H9 (cell line): ENCODE measurements at regions not wholly inside any gene's neighbourhood (a gene's known extent, or its start where the extent isn't known, plus 50 kb on each side); places are given as distances from the start of the nearest gene placed in this dataset.

Experiments
- DNase-seq: peaks from one replicate; pipeline ENCODE4 v3.0.0-alpha.2; 2017
- H2AFZ ChIP-seq: one replicate; pipeline ENCODE4 v1.6.1; 2013; ENCODE audit warnings: mild to moderate bottlenecking, low read length, control low read depth, moderate library complexity
- H2AK5ac ChIP-seq: 2 replicates; pipeline ENCODE4 v1.6.1; 2013; ENCODE audit warnings: low read length, control low read depth, mixed read lengths; ENCODE audit not compliant: insufficient read length
- H2BK120ac ChIP-seq: one replicate; pipeline ENCODE4 v1.6.1; 2013; ENCODE audit warnings: low read depth, mild to moderate bottlenecking, low read length, control low read depth, inconsistent platforms; ENCODE audit not compliant: poor library complexity, severe bottlenecking
- H2BK12ac ChIP-seq: 2 replicates; pipeline ENCODE4 v1.6.1; 2013; ENCODE audit warnings: low read length, control low read depth, mixed read lengths, low read depth; ENCODE audit not compliant: insufficient read length
- H2BK15ac ChIP-seq: 2 replicates; pipeline ENCODE4 v1.6.1; 2013; ENCODE audit warnings: low read depth, low read length, control low read depth
- H2BK20ac ChIP-seq: one replicate; pipeline ENCODE4 v1.6.1; 2013; ENCODE audit warnings: low read depth, mild to moderate bottlenecking, low read length, control low read depth, inconsistent platforms; ENCODE audit not compliant: poor library complexity, severe bottlenecking
- H2BK5ac ChIP-seq: 2 replicates; pipeline ENCODE4 v1.6.1; 2013; ENCODE audit warnings: low read length, control low read depth, mixed read lengths; ENCODE audit not compliant: insufficient read length
- H3K14ac ChIP-seq: 2 replicates; pipeline ENCODE4 v1.6.1; 2013; ENCODE audit warnings: low read length, control low read depth; ENCODE audit not compliant: insufficient read depth
- H3K18ac ChIP-seq: 2 replicates; pipeline ENCODE4 v1.6.1; 2013; ENCODE audit warnings: low read depth, mild to moderate bottlenecking, mixed read lengths, low read length, control low read depth; ENCODE audit not compliant: insufficient read length
- H3K23ac ChIP-seq: 2 replicates; pipeline ENCODE4 v1.6.1; 2013; ENCODE audit warnings: low read length, control low read depth, mixed read lengths, low read depth; ENCODE audit not compliant: insufficient read length
- H3K23me2 ChIP-seq: 2 replicates; pipeline ENCODE4 v1.6.1; 2013; ENCODE audit warnings: low read depth, mild to moderate bottlenecking, mixed read lengths, low read length, control low read depth; ENCODE audit not compliant: insufficient read length, poor library complexity, severe bottlenecking
- H3K27ac ChIP-seq: 2 replicates; pipeline ENCODE4 v1.5.1; 2013; ENCODE audit warnings: low read length, control low read depth, mixed read lengths, low read depth; ENCODE audit not compliant: insufficient read length
- H3K27me3 ChIP-seq: 2 replicates; pipeline ENCODE4 v1.6.1; 2013; ENCODE audit warnings: low read length, control low read depth, inconsistent platforms; ENCODE audit not compliant: insufficient read depth
- H3K4ac ChIP-seq: 2 replicates; pipeline ENCODE4 v1.6.1; 2013; ENCODE audit warnings: low read depth, mild to moderate bottlenecking, control low read depth, inconsistent platforms, low read length, moderate library complexity
- H3K4me1 ChIP-seq: 2 replicates; pipeline ENCODE4 v1.6.1; 2013; ENCODE audit warnings: low read length, control low read depth, inconsistent platforms; ENCODE audit not compliant: insufficient read depth
- H3K4me2 ChIP-seq: 2 replicates; pipeline ENCODE4 v1.6.1; 2013; ENCODE audit warnings: low read length, control low read depth, mixed read lengths; ENCODE audit not compliant: insufficient read length, insufficient read depth
- H3K56ac ChIP-seq: 2 replicates; pipeline ENCODE4 v1.6.1; 2013; ENCODE audit warnings: low read depth, mild to moderate bottlenecking, mixed read lengths, low read length, control low read depth; ENCODE audit not compliant: insufficient read length
- H3K79me1 ChIP-seq: 2 replicates; pipeline ENCODE4 v1.6.1; 2013; ENCODE audit warnings: low read depth, mild to moderate bottlenecking, moderate library complexity, low read length, control low read depth, inconsistent platforms; ENCODE audit not compliant: insufficient read depth, poor library complexity, severe bottlenecking
- H3K79me2 ChIP-seq: 2 replicates; pipeline ENCODE4 v1.6.1; 2013; ENCODE audit warnings: low read length, control low read depth, inconsistent platforms; ENCODE audit not compliant: insufficient read depth
- H3K9ac ChIP-seq: 2 replicates; pipeline ENCODE4 v1.6.1; 2013; ENCODE audit warnings: low read length, control low read depth, mixed read lengths; ENCODE audit not compliant: insufficient read length; ENCODE audit errors: extremely low read depth
- H3K9me3 ChIP-seq: one replicate; pipeline ENCODE4 v1.6.1; 2013; ENCODE audit warnings: low read depth, low read length, inconsistent platforms; ENCODE audit not compliant: control insufficient read depth
- H3T11ph ChIP-seq: one replicate; pipeline ENCODE4 v1.6.1; 2013; ENCODE audit warnings: mild to moderate bottlenecking, low read length, control low read depth, inconsistent platforms
- H4K20me1 ChIP-seq: one replicate; pipeline ENCODE4 v1.6.1; 2013; ENCODE audit not compliant: control insufficient read depth, insufficient read length, insufficient read depth
- H4K5ac ChIP-seq: 2 replicates; pipeline ENCODE4 v1.6.1; 2013; ENCODE audit warnings: low read depth, mild to moderate bottlenecking, mixed read lengths, low read length, control low read depth; ENCODE audit not compliant: insufficient read length
- H4K8ac ChIP-seq: replicated peaks from 2 replicates; pipeline ENCODE4 v1.6.1; 2013; ENCODE audit warnings: low read length, control low read depth, mixed read lengths, low read depth; ENCODE audit not compliant: insufficient read length
- H4K91ac ChIP-seq: 2 replicates; pipeline ENCODE4 v1.6.1; 2013; ENCODE audit warnings: low read depth, mild to moderate bottlenecking, moderate library complexity, mixed read lengths, low read length, control low read depth; ENCODE audit not compliant: insufficient read length
- H3K27ac Mint-ChIP-seq, 3 experiments: 2 replicates in 2 of 3; 3 replicates in 1 of 3; pipeline ENCODE4 v1.8.0; 2020 to 2021; ENCODE audit warnings: mixed read lengths in 3 of 3, mild to moderate bottlenecking in 1 of 3, moderate library complexity in 1 of 3
- H3K27me3 Mint-ChIP-seq: 2 replicates; pipeline ENCODE4 v1.8.0; 2021; ENCODE audit warnings: low read depth, mild to moderate bottlenecking, moderate library complexity, mixed read lengths
- H3K36me3 Mint-ChIP-seq, 3 experiments: 2 replicates in 2 of 3; 3 replicates in 1 of 3; pipeline ENCODE4 v1.8.0; 2020 to 2021; ENCODE audit warnings: low read depth in 3 of 3, mixed read lengths in 3 of 3; ENCODE audit not compliant: insufficient read depth in 1 of 3
- H3K4me1 Mint-ChIP-seq, 2 experiments: 2 replicates each; pipeline ENCODE4 v1.8.0; 2020; ENCODE audit warnings: mixed read lengths in 2 of 2
- H3K4me3 Mint-ChIP-seq, 2 experiments: 2 replicates in 1 of 2; 3 replicates in 1 of 2; pipeline ENCODE4 v1.8.0; 2020 to 2021; ENCODE audit warnings: mild to moderate bottlenecking in 2 of 2, mixed read lengths in 2 of 2, moderate library complexity in 1 of 2
- H3K9me3 Mint-ChIP-seq, 2 experiments: 2 replicates in 1 of 2; 3 replicates in 1 of 2; pipeline ENCODE4 v1.8.0; 2020; ENCODE audit warnings: mild to moderate bottlenecking in 2 of 2, mixed read lengths in 2 of 2, moderate library complexity in 1 of 2
- CTCF ChIP-seq: fragments of 200-600 bp; sonication (generic); conservative IDR thresholded peaks from 3 replicates; pipeline ENCODE4 v1.8.0; 2021; ENCODE audit warnings: antibody characterized with exemption, mild to moderate bottlenecking
- WGBS: extraction: QIAGEN DNeasy Blood & Tissue Kit; methylation state at CpG from one replicate; pipeline ENCODE4 v1.1.7; 2013; ENCODE audit warnings: missing lambda C conversion rate, low lambda C conversion rate, mixed read lengths; ENCODE audit not compliant: insufficient read length; ENCODE audit errors: extremely low coverage; 5-methylcytosine and 5-hydroxymethylcytosine counted together

GRCh38 chr9:134566196-134566847 lies 75.3 kb upstream of the COL5A1 start:
- Histone ChIP-seq H2BK5ac (no peak overlapping the region), H4K91ac (no peak overlapping the region), H3K9ac (no peak overlapping the region), H3T11ph (no peak overlapping the region), H4K20me1 (no peaks in the 10 kb centered on the region), H3K56ac (no peak overlapping the region), H2AK5ac (no peak overlapping the region), H4K5ac (no peak overlapping the region), H3K27me3 (no peaks in the 10 kb centered on the region), H3K4ac (no peak overlapping the region), H3K4me1 (no peaks in the 10 kb centered on the region), H4K8ac (no peak overlapping the region), H3K79me1 (no peaks in the 10 kb centered on the region), H2BK120ac (no peak overlapping the region), H3K23me2 (no peaks in the 10 kb centered on the region), H2BK12ac (no peak overlapping the region), H2BK20ac (no peak overlapping the region), H3K18ac (no peak overlapping the region), H3K23ac (no peak overlapping the region), H3K4me2 (no peak overlapping the region), H2BK15ac (no peak overlapping the region), H3K9me3 (no peaks in the 10 kb centered on the region), H3K14ac (no peak overlapping the region), H3K79me2 (no peaks in the 10 kb centered on the region), H2AFZ (no peak overlapping the region), H3K27ac (no peak overlapping the region)
- Mint-ChIP-seq H3K4me3 (no peak overlapping the region), H3K9me3 (peaks cover 13 to 18% of the 10 kb centered on the region in 2 experiments), H3K36me3 (no peaks in the 10 kb centered on the region; a peak in 1 of 7 replicates), H3K4me1 (no peaks in the 10 kb centered on the region), H3K27me3 (peaks cover 16% of the 10 kb centered on the region), H3K27ac (no peak overlapping the region)
- DNase-seq, result no peak
- no CpG with 5 or more reads among the region's 18 CpGs for WGBS
- no peak for TF ChIP-seq CTCF
